HL-60 (cell line): ENCODE measurements at regions not wholly inside any gene's neighbourhood (a gene's known extent, or its start where the extent isn't known, plus 50 kb on each side); places are given as distances from the start of the nearest gene placed in this dataset.

ENCODE experiments used
- DNase-seq, 2 experiments: peaks; one replicate each; pipeline ENCODE4 v3.0.0-alpha.2; 2010 to 2020; ENCODE audit warnings: low read depth in 1 of 2, low spot score in 1 of 2
- H3K27ac ChIP-seq: fragments of 250-450 bp; sonication (Bioruptor Pico); replicated peaks from 2 replicates; pipeline ENCODE4 v1.5.1; 2020; ENCODE audit warnings: mild to moderate bottlenecking, moderate library complexity
- H3K27me3 ChIP-seq: fragments of 250-450 bp; sonication (Bioruptor Pico); 2 replicates; pipeline ENCODE4 v1.5.1; 2021; ENCODE audit warnings: mild to moderate bottlenecking, moderate library complexity; ENCODE audit not compliant: insufficient read depth, poor library complexity, severe bottlenecking
- H3K4me3 ChIP-seq: replicated peaks from 2 replicates; pipeline ENCODE4 v1.5.1; 2011; ENCODE audit warnings: mild to moderate bottlenecking, control low read depth, low read length; ENCODE audit not compliant: insufficient read depth
- GABPA ChIP-seq: IDR thresholded peaks from 2 replicates; pipeline ENCODE4 v1.6.1; 2012; ENCODE audit warnings: low read depth
- POLR2AphosphoS5 ChIP-seq: IDR thresholded peaks from 2 replicates; pipeline ENCODE4 v1.6.1; 2012; ENCODE audit warnings: low read depth
- SPI1 ChIP-seq: IDR thresholded peaks from 2 replicates; pipeline ENCODE4 v1.6.1; 2012; ENCODE audit warnings: low read depth, mild to moderate bottlenecking, borderline replicate concordance
- TF ChIP-seq, protein P1 (sequence below): IDR thresholded peaks from one replicate; pipeline ENCODE4 v1.5.1; 2011; ENCODE audit warnings: low read length, control low read depth, inconsistent platforms; ENCODE audit not compliant: insufficient read depth
- TF ChIP-seq, protein P2 (sequence below): IDR thresholded peaks from 2 replicates; pipeline ENCODE4 v1.6.1; 2012; ENCODE audit warnings: low read depth; ENCODE audit not compliant: insufficient replicate concordance

DNA sequence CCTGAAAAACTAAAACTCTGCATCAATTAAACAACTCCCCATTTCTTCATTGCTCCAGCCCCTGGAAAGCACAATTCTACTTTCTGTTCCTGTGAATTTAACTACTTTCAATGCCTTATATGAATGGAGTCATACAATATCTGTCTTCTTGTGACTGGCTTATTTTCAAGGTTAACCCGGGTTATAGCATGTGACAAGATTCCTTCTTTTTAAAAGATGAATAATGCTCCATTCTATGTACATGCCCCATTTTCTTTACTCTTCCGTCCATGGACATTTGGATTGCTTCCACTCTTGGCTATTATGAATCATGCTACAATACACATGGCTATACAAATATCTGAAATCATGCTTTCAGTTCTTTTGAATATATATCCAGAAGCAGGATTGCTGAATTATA is 334.9 kb upstream of the ID4 start:
- TF ChIP-seq, protein P1, sequence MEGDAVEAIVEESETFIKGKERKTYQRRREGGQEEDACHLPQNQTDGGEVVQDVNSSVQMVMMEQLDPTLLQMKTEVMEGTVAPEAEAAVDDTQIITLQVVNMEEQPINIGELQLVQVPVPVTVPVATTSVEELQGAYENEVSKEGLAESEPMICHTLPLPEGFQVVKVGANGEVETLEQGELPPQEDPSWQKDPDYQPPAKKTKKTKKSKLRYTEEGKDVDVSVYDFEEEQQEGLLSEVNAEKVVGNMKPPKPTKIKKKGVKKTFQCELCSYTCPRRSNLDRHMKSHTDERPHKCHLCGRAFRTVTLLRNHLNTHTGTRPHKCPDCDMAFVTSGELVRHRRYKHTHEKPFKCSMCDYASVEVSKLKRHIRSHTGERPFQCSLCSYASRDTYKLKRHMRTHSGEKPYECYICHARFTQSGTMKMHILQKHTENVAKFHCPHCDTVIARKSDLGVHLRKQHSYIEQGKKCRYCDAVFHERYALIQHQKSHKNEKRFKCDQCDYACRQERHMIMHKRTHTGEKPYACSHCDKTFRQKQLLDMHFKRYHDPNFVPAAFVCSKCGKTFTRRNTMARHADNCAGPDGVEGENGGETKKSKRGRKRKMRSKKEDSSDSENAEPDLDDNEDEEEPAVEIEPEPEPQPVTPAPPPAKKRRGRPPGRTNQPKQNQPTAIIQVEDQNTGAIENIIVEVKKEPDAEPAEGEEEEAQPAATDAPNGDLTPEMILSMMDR, result no peak
- TF ChIP-seq POLR2AphosphoS5, result no peak
- no peak for TF ChIP-seq SPI1
- TF ChIP-seq, protein P2, sequence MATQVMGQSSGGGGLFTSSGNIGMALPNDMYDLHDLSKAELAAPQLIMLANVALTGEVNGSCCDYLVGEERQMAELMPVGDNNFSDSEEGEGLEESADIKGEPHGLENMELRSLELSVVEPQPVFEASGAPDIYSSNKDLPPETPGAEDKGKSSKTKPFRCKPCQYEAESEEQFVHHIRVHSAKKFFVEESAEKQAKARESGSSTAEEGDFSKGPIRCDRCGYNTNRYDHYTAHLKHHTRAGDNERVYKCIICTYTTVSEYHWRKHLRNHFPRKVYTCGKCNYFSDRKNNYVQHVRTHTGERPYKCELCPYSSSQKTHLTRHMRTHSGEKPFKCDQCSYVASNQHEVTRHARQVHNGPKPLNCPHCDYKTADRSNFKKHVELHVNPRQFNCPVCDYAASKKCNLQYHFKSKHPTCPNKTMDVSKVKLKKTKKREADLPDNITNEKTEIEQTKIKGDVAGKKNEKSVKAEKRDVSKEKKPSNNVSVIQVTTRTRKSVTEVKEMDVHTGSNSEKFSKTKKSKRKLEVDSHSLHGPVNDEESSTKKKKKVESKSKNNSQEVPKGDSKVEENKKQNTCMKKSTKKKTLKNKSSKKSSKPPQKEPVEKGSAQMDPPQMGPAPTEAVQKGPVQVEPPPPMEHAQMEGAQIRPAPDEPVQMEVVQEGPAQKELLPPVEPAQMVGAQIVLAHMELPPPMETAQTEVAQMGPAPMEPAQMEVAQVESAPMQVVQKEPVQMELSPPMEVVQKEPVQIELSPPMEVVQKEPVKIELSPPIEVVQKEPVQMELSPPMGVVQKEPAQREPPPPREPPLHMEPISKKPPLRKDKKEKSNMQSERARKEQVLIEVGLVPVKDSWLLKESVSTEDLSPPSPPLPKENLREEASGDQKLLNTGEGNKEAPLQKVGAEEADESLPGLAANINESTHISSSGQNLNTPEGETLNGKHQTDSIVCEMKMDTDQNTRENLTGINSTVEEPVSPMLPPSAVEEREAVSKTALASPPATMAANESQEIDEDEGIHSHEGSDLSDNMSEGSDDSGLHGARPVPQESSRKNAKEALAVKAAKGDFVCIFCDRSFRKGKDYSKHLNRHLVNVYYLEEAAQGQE, result no peak
- no peak for TF ChIP-seq GABPA
- Histone ChIP-seq H3K4me3 (no peak overlapping the region), H3K27me3 (no peaks in the 10 kb centered on the region), H3K27ac (no peak overlapping the region)
- no peak for DNase-seq

DNA sequence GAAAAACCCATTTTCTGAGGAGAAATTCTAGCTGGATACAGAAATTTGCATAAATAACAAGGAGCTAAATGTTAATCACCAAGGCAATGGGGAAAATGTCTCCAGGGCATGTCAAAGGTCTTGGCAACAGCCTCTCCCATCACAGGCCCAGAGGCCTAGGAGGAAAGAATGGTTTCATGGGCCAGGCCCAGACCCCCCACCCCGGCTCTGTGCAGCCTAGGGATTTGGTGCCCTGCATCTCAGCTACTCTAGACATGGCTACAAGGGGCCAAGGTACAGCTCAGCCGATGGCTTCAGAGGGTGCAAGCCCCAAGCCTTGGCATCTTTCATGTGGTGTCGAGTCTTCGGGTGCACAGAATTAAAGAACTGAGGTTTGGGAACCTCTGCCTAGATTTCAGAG is 321.2 kb upstream of the ID4 start:
- DNase-seq, result no peak
- no peak for TF ChIP-seq SPI1
- no peak overlapping the region for H3K27ac ChIP-seq
- H3K27me3 ChIP-seq, result no peaks in the 10 kb centered on the region
- H3K4me3 ChIP-seq, result no peak overlapping the region

DNA sequence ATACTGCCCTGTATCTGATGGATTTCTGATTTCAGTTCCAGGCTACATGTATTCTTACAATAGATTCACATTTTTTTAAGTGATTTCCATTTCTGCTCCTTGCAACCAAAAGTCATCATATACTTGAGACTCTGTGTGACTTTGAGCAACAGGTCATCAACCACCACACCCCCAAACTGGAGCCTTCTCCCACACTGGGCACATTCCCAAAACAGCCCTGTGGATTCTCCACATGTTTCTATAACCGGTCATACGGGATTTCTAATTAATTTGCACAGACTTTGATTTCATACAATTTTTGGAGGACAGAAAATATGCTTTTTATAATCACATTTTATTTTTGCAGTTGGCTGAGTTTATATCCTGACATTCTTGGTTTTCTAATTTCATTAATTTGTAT is 317.2 kb upstream of the ID4 start:
- no peak overlapping the region for H3K27ac ChIP-seq
- no peaks in the 10 kb centered on the region for H3K27me3 ChIP-seq
- no peak overlapping the region for H3K4me3 ChIP-seq
- no peak for DNase-seq
- TF ChIP-seq, protein P2, result no peak
- TF ChIP-seq GABPA (no peak), POLR2AphosphoS5 (no peak), SPI1 (no peak)
- TF ChIP-seq, protein P1, result no peak

DNA sequence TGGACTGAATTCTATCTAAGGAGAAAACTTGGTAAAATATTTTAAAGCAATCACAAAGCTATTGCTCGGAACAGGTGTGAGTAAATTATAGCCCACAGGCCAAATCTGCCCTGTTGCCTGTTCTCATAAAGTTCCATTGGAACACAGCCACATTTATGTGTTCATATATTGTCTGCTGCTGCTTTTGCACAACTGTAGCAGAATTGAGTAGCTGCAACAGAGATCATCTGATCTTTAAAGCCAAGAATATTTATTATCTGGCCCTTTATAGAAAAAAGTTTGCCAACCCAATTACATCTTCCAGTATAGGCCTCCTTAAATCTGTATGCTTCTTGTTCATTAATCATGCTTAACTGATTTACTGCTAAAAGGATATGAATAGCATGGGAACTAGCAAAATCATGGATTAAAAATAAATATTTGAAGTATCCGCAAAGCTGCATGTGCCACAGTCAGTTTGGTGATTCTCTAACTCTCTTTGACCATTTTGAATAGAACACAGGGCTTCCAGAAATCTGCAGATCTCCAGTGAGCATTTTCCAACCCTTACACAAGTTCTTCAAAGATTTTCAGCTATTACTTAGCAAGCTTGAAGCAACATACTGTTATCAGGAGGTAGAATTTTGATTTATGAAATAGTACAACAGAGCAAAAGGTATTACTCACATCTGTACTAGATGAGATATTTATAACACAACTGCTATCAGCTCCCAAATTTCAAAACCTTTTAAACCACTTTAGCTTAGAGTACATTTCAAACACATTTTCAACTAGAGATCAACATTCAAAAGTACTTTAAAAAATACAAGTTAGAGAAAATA is 312.6 kb upstream of the ID4 start:
- no peaks in the 10 kb centered on the region for H3K27me3 ChIP-seq
- no peak for DNase-seq
- TF ChIP-seq, protein P1, result no peak
- TF ChIP-seq GABPA (no peak), POLR2AphosphoS5 (no peak)
- TF ChIP-seq, protein P2, result no peak
- H3K27ac ChIP-seq, result no peak overlapping the region
- H3K4me3 ChIP-seq, result no peak overlapping the region
